ENCODE measurements at regions not wholly inside any gene's neighbourhood (a gene's known extent, or its start where the extent isn't known, plus 50 kb on each side); places are given as distances from the start of the nearest gene placed in this dataset.

GRCh38 chr5:9715891-9716335, 85.8 kb upstream of the TAS2R1 start:
- Histone ChIP-seq H3K4me3 (no peak overlapping the region), H3K27ac (replicated peaks) (no peak overlapping the region), H3K9me3 (replicated peaks) (no peaks in the 10 kb centered on the region), H3K27me3 (ENCODE audit: low read depth) (no peaks in the 10 kb centered on the region), H3K36me3 (no peaks in the 10 kb centered on the region), H3K4me1 (no peaks in the 10 kb centered on the region)
- no peak for DNase-seq
- intact Hi-C loops (cut with micrococcal nuclease) = no loop called here
- no peak for TF ChIP-seq CTCF (IDR thresholded peaks at IDR 0.05; ENCODE audit: borderline replicate concordance)

DNA sequence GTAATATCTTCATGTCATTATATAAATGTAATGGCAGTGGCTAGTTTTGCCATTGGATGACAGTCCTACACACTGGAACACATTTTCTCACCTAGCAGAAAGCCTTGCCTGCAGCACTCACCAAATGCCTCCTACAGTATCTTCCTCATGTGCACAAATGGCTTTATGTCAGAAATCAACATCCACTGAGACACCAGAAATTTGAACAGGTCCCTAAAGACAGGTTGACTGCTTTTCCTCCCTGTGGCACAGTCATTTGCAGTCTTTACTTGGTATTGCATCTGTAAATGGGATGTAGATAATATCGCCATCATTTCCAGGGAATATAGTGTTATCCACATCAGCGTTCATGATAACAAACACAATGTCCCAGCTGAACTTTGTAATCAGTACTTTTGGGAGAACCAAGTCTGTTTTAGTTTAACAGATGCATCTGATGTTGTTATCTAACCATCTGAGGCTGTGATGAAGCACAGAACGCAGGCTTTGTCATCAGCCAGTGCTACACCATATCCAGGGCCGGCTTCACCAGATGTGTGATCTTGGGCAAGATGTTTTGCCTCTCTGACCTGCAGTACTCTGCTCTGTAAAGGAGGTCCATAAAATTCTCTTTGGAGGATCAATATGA, 83.9 kb upstream of the TAS2R1 start:
- Histone ChIP-seq H3K36me3 (no peaks in the 10 kb centered on the region), H3K4me3 (no peak overlapping the region), H3K27me3 (ENCODE audit: low read depth) (no peaks in the 10 kb centered on the region), H3K4me1 (no peaks in the 10 kb centered on the region), H3K27ac (replicated peaks) (no peak overlapping the region), H3K9me3 (replicated peaks) (no peaks in the 10 kb centered on the region)
- TF ChIP-seq CTCF (IDR thresholded peaks at IDR 0.05; ENCODE audit: borderline replicate concordance) = no peak
- DNase-seq = no peak
- intact Hi-C loops (cut with micrococcal nuclease) = no loop called here

- DNase-seq = no peak
- no peak for TF ChIP-seq CTCF (IDR thresholded peaks at IDR 0.05; ENCODE audit: borderline replicate concordance)
- intact Hi-C loops (cut with micrococcal nuclease) = no loop called here
- H3K4me1 ChIP-seq = no peaks in the 10 kb centered on the region
- H3K36me3 ChIP-seq = no peaks in the 10 kb centered on the region
- H3K27me3 ChIP-seq (ENCODE audit: low read depth) = no peaks in the 10 kb centered on the region
- H3K4me3 ChIP-seq = no peak overlapping the region
- H3K27ac ChIP-seq (replicated peaks) = no peak overlapping the region
- peaks cover 5% of the 10 kb centered on the region for H3K9me3 ChIP-seq (replicated peaks)
These were observed 83.2 kb upstream of the TAS2R1 start for GRCh38 chr5:9713356-9713755.

GRCh38 chr5:9712911-9713310, 82.8 kb upstream of the TAS2R1 start:
- Histone ChIP-seq H3K27me3 (ENCODE audit: low read depth) (no peaks in the 10 kb centered on the region), H3K4me1 (no peaks in the 10 kb centered on the region), H3K27ac (replicated peaks) (no peak overlapping the region), H3K36me3 (no peaks in the 10 kb centered on the region), H3K9me3 (replicated peaks) (peaks cover 5% of the 10 kb centered on the region), H3K4me3 (no peak overlapping the region)
- TF ChIP-seq CTCF (IDR thresholded peaks at IDR 0.05; ENCODE audit: borderline replicate concordance) = no peak
- DNase-seq = no peak
- intact Hi-C loops (cut with micrococcal nuclease) = no loop called here

DNA sequence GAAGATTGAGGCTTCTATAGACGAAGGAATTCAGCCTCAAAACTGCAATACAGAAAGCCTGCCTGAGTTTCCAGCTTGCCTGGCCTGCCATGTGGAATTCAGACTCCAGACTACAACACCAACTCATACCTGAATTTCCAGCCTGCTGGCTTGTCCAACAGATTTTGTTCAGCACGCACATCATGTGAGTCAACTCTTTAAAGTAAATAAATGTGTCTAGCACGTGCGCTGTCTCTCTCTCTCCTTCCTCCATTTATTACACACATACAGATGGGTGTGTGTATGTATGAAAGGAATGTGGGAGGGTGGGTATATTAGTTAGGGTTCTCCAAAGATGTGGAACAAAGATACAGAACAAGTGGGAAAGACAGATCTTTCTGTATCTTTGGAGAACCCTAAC, 82.4 kb upstream of the TAS2R1 start:
- no peak overlapping the region for H3K27ac ChIP-seq (replicated peaks)
- no peak for DNase-seq
- intact Hi-C loops (cut with micrococcal nuclease) = no loop called here
- H3K4me3 ChIP-seq = no peak overlapping the region
- H3K4me1 ChIP-seq = no peaks in the 10 kb centered on the region
- peaks cover 5% of the 10 kb centered on the region for H3K9me3 ChIP-seq (replicated peaks)
- TF ChIP-seq CTCF (IDR thresholded peaks at IDR 0.05; ENCODE audit: borderline replicate concordance) = no peak
- no peaks in the 10 kb centered on the region for H3K27me3 ChIP-seq (ENCODE audit: low read depth)
- no peaks in the 10 kb centered on the region for H3K36me3 ChIP-seq

Measured in left ventricle myocardium inferior (tissue), 1 donor.